ENCODE measurements at regions not wholly inside any gene's neighbourhood (a gene's known extent, or its start where the extent isn't known, plus 50 kb on each side); places are given as distances from the start of the nearest gene placed in this dataset.
A peak's percentile ranks its signal among the peaks of the same experiment; 100 is the strongest.

GRCh38 chr6:122524056-122524455 is 52.4 kb upstream of the SERINC1 start:
- no peak for DNase-seq (ENCODE audit: low spot score)

- DNase-seq (ENCODE audit: low spot score), result peak; percentile 25
Observed at GRCh38 chr6:122530440-122531046, 58.9 kb upstream of the SERINC1 start.

GRCh38 chr6:122548281-122548680 is 61.9 kb upstream of the PKIB start:
- DNase-seq (ENCODE audit: low spot score), result no peak

GRCh38 chr6:122548820-122549219 is 61.4 kb upstream of the PKIB start:
- DNase-seq (ENCODE audit: low spot score), result no peak

- no peak for DNase-seq (ENCODE audit: low spot score)
Observed at GRCh38 chr6:122553697-122554096, 56.5 kb upstream of the PKIB start.

GRCh38 chr6:122555561-122555960 is 54.6 kb upstream of the PKIB start:
- no peak for DNase-seq (ENCODE audit: low spot score)

GRCh38 chr6:122558080-122558479 is 52.1 kb upstream of the PKIB start:
- DNase-seq (ENCODE audit: low spot score), result no peak

All from HuH-7.5 (cell line).